RWPE2 (cell line): ENCODE measurements at regions not wholly inside any gene's neighbourhood (a gene's known extent, or its start where the extent isn't known, plus 50 kb on each side); places are given as distances from the start of the nearest gene placed in this dataset.

Source experiments
- ATAC-seq: fragments of 200-7000 bp; cut with Tn5 transposase; 3 replicates; pipeline ENCODE4 v1.9.1; 2021; ENCODE audit warnings: low read depth
- DNase-seq: peaks from one replicate; pipeline ENCODE4 v3.0.0-alpha.2; 2020; ENCODE audit warnings: low spot score
- H3K27ac ChIP-seq: fragments of 450-650 bp; 2 replicates; pipeline ENCODE4 v1.5.1; 2017; ENCODE audit warnings: mild to moderate bottlenecking; ENCODE audit not compliant: poor library complexity, severe bottlenecking
- H3K27me3 ChIP-seq: fragments of 250-450 bp; sonication (Bioruptor Pico); 2 replicates; pipeline ENCODE4 v1.5.1; 2021; ENCODE audit warnings: mild to moderate bottlenecking, moderate library complexity; ENCODE audit not compliant: insufficient read depth, poor library complexity, severe bottlenecking
- H3K36me3 ChIP-seq: fragments of 250-450 bp; sonication (Bioruptor Pico); 2 replicates; pipeline ENCODE4 v1.5.1; 2020; ENCODE audit warnings: low read depth, mild to moderate bottlenecking, moderate library complexity
- H3K4me1 ChIP-seq: fragments of 250-450 bp; sonication (Bioruptor Pico); 2 replicates; pipeline ENCODE4 v1.5.1; 2021; ENCODE audit warnings: mild to moderate bottlenecking, moderate library complexity; ENCODE audit not compliant: insufficient read depth, poor library complexity, severe bottlenecking
- H3K4me3 ChIP-seq: fragments of 250-450 bp; sonication (Bioruptor Pico); 2 replicates; pipeline ENCODE4 v1.5.1; 2021; ENCODE audit warnings: mild to moderate bottlenecking, moderate library complexity; ENCODE audit not compliant: severe bottlenecking
- H3K9me3 ChIP-seq: fragments of 250-450 bp; sonication (Bioruptor Pico); 2 replicates; pipeline ENCODE4 v1.5.1; 2021; ENCODE audit warnings: mild to moderate bottlenecking, moderate library complexity; ENCODE audit not compliant: severe bottlenecking
- TF ChIP-seq, protein P1 (sequence below): fragments of 450-650 bp; IDR thresholded peaks from one replicate; pipeline ENCODE4 v1.5.1; 2017; ENCODE audit warnings: mild to moderate bottlenecking, moderate library complexity; ENCODE audit not compliant: poor library complexity, severe bottlenecking

DNA sequence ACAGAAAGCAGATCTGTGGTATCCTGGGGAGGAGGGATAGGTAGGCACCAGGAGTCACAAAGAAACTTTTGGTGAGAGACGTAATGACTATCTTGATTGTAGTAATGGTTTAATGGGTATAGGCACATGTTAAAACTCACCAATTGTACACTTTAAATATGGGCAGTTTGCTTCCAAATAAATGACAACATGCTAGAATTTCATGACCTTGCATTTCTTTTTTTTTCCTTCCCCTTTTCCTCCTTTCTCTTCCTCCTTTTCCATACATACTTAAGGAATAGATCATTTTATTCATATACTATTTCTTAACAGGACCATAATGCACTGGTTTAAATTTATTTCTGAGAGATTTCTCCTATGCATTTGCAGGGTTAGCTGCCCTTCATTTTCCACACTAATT is 341.8 kb downstream of the TMEM182 start:
- no peak for ATAC-seq
- TF ChIP-seq, protein P1, sequence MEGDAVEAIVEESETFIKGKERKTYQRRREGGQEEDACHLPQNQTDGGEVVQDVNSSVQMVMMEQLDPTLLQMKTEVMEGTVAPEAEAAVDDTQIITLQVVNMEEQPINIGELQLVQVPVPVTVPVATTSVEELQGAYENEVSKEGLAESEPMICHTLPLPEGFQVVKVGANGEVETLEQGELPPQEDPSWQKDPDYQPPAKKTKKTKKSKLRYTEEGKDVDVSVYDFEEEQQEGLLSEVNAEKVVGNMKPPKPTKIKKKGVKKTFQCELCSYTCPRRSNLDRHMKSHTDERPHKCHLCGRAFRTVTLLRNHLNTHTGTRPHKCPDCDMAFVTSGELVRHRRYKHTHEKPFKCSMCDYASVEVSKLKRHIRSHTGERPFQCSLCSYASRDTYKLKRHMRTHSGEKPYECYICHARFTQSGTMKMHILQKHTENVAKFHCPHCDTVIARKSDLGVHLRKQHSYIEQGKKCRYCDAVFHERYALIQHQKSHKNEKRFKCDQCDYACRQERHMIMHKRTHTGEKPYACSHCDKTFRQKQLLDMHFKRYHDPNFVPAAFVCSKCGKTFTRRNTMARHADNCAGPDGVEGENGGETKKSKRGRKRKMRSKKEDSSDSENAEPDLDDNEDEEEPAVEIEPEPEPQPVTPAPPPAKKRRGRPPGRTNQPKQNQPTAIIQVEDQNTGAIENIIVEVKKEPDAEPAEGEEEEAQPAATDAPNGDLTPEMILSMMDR: no peak
- H3K27me3 ChIP-seq: peaks cover 4% of the 10 kb centered on the region

DNA sequence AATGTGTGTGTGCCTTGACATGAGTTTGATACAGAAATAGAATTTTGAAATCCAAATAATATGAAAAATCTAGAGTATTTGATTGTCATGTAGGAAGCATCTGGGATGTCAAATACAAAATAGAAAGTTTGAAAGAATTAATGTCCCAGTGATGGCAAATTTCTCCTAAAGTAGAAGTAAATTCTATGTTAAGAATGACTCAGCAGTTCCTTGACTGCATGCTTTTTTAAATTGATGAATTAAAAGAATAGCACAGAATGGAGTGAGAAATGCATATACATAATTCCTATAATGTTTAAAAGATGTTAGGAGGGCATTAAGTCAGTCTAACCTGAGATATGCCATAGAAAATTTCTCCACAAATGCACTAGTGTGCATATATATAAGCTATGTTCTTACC is 357.5 kb downstream of the TMEM182 start:
- Histone ChIP-seq H3K4me1 (no peaks in the 10 kb centered on the region), H3K9me3 (no peaks in the 10 kb centered on the region), H3K27ac (no peak overlapping the region), H3K36me3 (no peaks in the 10 kb centered on the region), H3K4me3 (no peak overlapping the region), H3K27me3 (no peaks in the 10 kb centered on the region)
- no peak for DNase-seq
- ATAC-seq: no peak
- TF ChIP-seq, protein P1: no peak

More for the DNA sequence above, 341.8 kb downstream of the TMEM182 start:
- no peak for DNase-seq
- Histone ChIP-seq H3K27ac (no peak overlapping the region), H3K9me3 (no peaks in the 10 kb centered on the region), H3K36me3 (no peaks in the 10 kb centered on the region), H3K4me1 (no peaks in the 10 kb centered on the region), H3K4me3 (no peak overlapping the region)

DNA sequence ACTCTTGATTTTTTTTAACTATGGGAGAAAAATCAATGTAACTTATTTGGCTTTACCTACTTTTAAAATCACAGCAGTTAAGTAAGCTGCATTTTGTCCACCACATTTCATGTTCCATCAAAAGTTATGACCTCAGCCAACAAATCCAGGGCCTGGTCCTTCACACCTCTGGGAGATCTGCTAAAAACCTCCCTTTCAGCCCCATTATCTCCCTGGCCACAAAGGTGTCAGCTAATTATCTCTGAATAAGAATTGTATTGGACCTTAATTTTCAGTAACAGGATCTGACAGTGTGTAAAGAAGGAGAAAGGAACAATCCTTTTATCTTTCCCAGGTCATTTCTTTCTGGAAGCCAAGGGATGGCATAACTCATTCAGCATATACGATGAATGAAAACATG is 359.3 kb downstream of the TMEM182 start:
- Histone ChIP-seq H3K27ac (no peak overlapping the region), H3K9me3 (no peaks in the 10 kb centered on the region), H3K4me3 (no peak overlapping the region), H3K36me3 (no peaks in the 10 kb centered on the region), H3K4me1 (no peaks in the 10 kb centered on the region), H3K27me3 (no peaks in the 10 kb centered on the region)
- TF ChIP-seq, protein P1: no peak
- no peak for ATAC-seq
- no peak for DNase-seq

DNA sequence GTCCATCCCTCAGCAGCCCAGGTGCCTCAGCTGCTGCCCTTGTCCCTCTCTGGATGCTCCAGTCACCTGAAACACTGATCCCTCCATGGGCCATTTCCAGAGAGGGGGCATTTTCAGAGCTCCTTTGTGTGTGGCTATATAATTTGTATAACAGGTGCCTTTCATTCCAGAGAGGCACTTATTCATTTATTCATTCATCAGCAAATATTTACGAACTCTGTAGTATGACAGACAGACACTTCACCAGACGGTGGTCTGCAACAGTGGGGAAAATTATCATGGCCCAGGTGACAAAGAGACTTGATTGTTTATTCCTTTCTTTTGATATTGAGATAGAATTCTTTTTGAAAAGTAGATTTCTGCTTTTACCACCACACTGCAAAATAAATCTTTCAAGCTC is 361.7 kb downstream of the TMEM182 start:
- Histone ChIP-seq H3K27ac (no peak overlapping the region), H3K9me3 (no peaks in the 10 kb centered on the region), H3K4me1 (no peaks in the 10 kb centered on the region), H3K27me3 (no peaks in the 10 kb centered on the region), H3K36me3 (no peaks in the 10 kb centered on the region), H3K4me3 (no peak overlapping the region)
- TF ChIP-seq, protein P1: no peak
- no peak for ATAC-seq
- no peak for DNase-seq

DNA sequence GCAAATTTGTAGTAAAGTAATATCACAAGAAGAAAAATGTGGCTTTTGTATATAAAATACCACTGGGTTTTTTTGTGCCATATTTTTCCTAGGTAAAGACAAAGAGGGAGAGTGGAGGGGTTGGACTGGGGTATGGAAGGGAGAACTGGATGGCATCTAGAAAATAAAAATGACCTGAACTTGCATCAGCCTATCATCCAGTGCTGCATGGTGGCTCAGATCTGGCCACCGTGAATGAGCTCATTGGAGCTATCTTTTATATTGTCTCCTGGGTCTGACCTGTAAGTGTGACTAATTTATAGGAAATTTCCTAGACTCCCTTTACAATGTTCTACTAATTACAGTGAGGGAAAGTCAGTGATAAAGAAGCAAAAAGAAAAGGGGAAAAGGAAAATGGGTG is 369.0 kb downstream of the TMEM182 start:
- Histone ChIP-seq H3K9me3 (no peaks in the 10 kb centered on the region), H3K27ac (no peak overlapping the region), H3K4me3 (no peak overlapping the region), H3K36me3 (no peaks in the 10 kb centered on the region), H3K27me3 (peaks cover 3% of the 10 kb centered on the region), H3K4me1 (no peaks in the 10 kb centered on the region)
- no peak for ATAC-seq
- TF ChIP-seq, protein P1: no peak
- DNase-seq: no peak
